SHP77 treated with DMSO at 0.1 percent for 48 hours (cell line): ENCODE measurements at regions not wholly inside any gene's neighbourhood (a gene's known extent, or its start where the extent isn't known, plus 50 kb on each side); places are given as distances from the start of the nearest gene placed in this dataset.
"Not testable (repeated sequence)": the region's sequence is repeated elsewhere in the genome, so short reads cannot be mapped to it uniquely, and the experiment has no call there.

Source experiments
- DNase-seq: peaks from one replicate; lab custom pipeline; 2025; lab: John Stamatoyannopoulos, UW

- DNase-seq: no peak
Observed at GRCh38 chr2:234156326-234156725, 105.8 kb downstream of the SPP2 start.

GRCh38 chr2:234152835-234153234 is 102.3 kb downstream of the SPP2 start:
- not testable (repeated sequence) for DNase-seq

GRCh38 chr2:234147335-234147861 is 96.9 kb downstream of the SPP2 start:
- no peak for DNase-seq

GRCh38 chr2:234146087-234146826 is 95.8 kb downstream of the SPP2 start:
- DNase-seq: no peak

GRCh38 chr2:234145511-234145910 is 95.0 kb downstream of the SPP2 start:
- no peak for DNase-seq

- no peak for DNase-seq
Observed at GRCh38 chr2:234145057-234145456, 94.6 kb downstream of the SPP2 start.

GRCh38 chr2:234143896-234144295 is 93.4 kb downstream of the SPP2 start:
- no peak for DNase-seq

GRCh38 chr2:234142530-234142929 is 92.0 kb downstream of the SPP2 start:
- no peak for DNase-seq

- DNase-seq: no peak
Observed at GRCh38 chr2:234139755-234140154, 89.3 kb downstream of the SPP2 start.

- DNase-seq: no peak
Observed at GRCh38 chr2:234138836-234139235, 88.3 kb downstream of the SPP2 start.

GRCh38 chr2:234137400-234138014 is 87.0 kb downstream of the SPP2 start:
- no peak for DNase-seq

- no peak for DNase-seq
Observed at GRCh38 chr2:234136461-234136860, 86.0 kb downstream of the SPP2 start.

- peak; percentile 81 for DNase-seq
Observed at GRCh38 chr2:234135750-234136221, 85.3 kb downstream of the SPP2 start.

GRCh38 chr2:234134496-234134895 is 84.0 kb downstream of the SPP2 start:
- DNase-seq: no peak

- DNase-seq: no peak
Observed at GRCh38 chr2:234133004-234133403, 82.5 kb downstream of the SPP2 start.

GRCh38 chr2:234130777-234131181 is 80.3 kb downstream of the SPP2 start:
- no peak for DNase-seq

GRCh38 chr2:234128606-234129005 is 78.1 kb downstream of the SPP2 start:
- DNase-seq: no peak
